CD14-positive monocyte (primary cell): ENCODE measurements at regions not wholly inside any gene's neighbourhood (a gene's known extent, or its start where the extent isn't known, plus 50 kb on each side); places are given as distances from the start of the nearest gene placed in this dataset.

Experiments used
- DNase-seq, 3 donors: peaks; one replicate each; pipeline ENCODE4 v3.0.0-alpha.2; 2011 to 2022
- H2AFZ ChIP-seq: 2 replicates; pipeline ENCODE4 v1.6.0; 2012; ENCODE audit warnings: mild to moderate bottlenecking, low read depth, low read length, inconsistent platforms; ENCODE audit not compliant: insufficient read depth, poor library complexity, severe bottlenecking
- H3K27ac ChIP-seq, 2 donors: 1 replicate in 1 of 2; 2 replicates in 1 of 2; pipeline ENCODE4 v1.5.1; 2012 to 2013; ENCODE audit warnings: low read length in 2 of 2, control low read depth in 1 of 2, inconsistent platforms in 1 of 2, low read depth in 1 of 2, mild to moderate bottlenecking in 1 of 2
- H3K27me3 ChIP-seq, 2 donors: one replicate each; pipeline versions ENCODE4 v1.6.0 to v1.6.1; 2011 to 2013; ENCODE audit warnings: low read length in 2 of 2; ENCODE audit not compliant: control insufficient read depth in 2 of 2, insufficient read depth in 2 of 2
- H3K36me3 ChIP-seq, 2 donors: replicated peaks in 1 of 2; 1 replicate in 1 of 2; 2 replicates in 1 of 2; pipeline versions ENCODE4 v1.5.1 to v1.6.1; 2012 to 2013; ENCODE audit warnings: low read length in 2 of 2, control low read depth in 1 of 2, inconsistent platforms in 1 of 2, mild to moderate bottlenecking in 1 of 2; ENCODE audit not compliant: insufficient read depth in 2 of 2, control insufficient read depth in 1 of 2
- H3K4me1 ChIP-seq, 2 donors: 1 replicate in 1 of 2; 2 replicates in 1 of 2; pipeline versions ENCODE4 v1.5.1 to v1.6.1; 2012 to 2013; ENCODE audit warnings: low read length in 2 of 2, control low read depth in 1 of 2, inconsistent platforms in 1 of 2, mild to moderate bottlenecking in 1 of 2, moderate library complexity in 1 of 2; ENCODE audit not compliant: insufficient read depth in 2 of 2, control insufficient read depth in 1 of 2
- H3K4me2 ChIP-seq: replicated peaks from 2 replicates; pipeline ENCODE3; 2012; ENCODE audit warnings: low read length, moderate library complexity, mild to moderate bottlenecking; ENCODE audit not compliant: poor library complexity, severe bottlenecking; ENCODE audit errors: extremely low read depth
- H3K4me3 ChIP-seq, 3 experiments: fragments of 200-600 bp in 1 of 3; sonication (generic) in 1 of 3; replicated peaks in 1 of 3; 1 replicate in 2 of 3; 2 replicates in 1 of 3; pipeline ENCODE4 v1.5.1; 2011 to 2013; ENCODE audit warnings: low read length in 3 of 3, mild to moderate bottlenecking in 3 of 3, control low read depth in 2 of 3, low read depth in 2 of 3, inconsistent platforms in 1 of 3, moderate library complexity in 1 of 3
- H3K79me2 ChIP-seq: 2 replicates; pipeline ENCODE4 v1.6.0; 2012; ENCODE audit warnings: mild to moderate bottlenecking, control low read depth, inconsistent platforms, low read length, moderate library complexity; ENCODE audit not compliant: insufficient read depth
- H3K9ac ChIP-seq: 2 replicates; pipeline ENCODE4 v1.6.0; 2017; ENCODE audit warnings: low read length, mild to moderate bottlenecking; ENCODE audit not compliant: insufficient read depth, poor library complexity, severe bottlenecking
- H3K9me3 ChIP-seq, 2 donors: replicated peaks in 1 of 2; 1 replicate in 1 of 2; 2 replicates in 1 of 2; pipeline versions ENCODE4 v1.5.1 to v1.6.1; 2012 to 2013; ENCODE audit warnings: low read length in 2 of 2, control low read depth in 1 of 2; ENCODE audit not compliant: control insufficient read depth in 1 of 2, insufficient read depth in 1 of 2
- H4K20me1 ChIP-seq: 2 replicates; pipeline ENCODE4 v1.6.0; 2012; ENCODE audit warnings: mild to moderate bottlenecking, low read length, control low read depth, moderate library complexity; ENCODE audit not compliant: insufficient read depth
- H3K27ac Mint-ChIP-seq, 7 donors: one replicate each; pipeline ENCODE4 v1.8.0; 2020; ENCODE audit warnings: mild to moderate bottlenecking in 7 of 7, mixed read lengths in 7 of 7, moderate library complexity in 6 of 7, inconsistent platforms in 2 of 7
- H3K27me3 Mint-ChIP-seq, 3 donors: one replicate each; pipeline ENCODE4 v1.8.0; 2021 to 2022; ENCODE audit warnings: low read depth in 3 of 3, mild to moderate bottlenecking in 3 of 3, mixed read lengths in 3 of 3, moderate library complexity in 3 of 3, inconsistent platforms in 1 of 3
- H3K36me3 Mint-ChIP-seq, 2 donors: one replicate each; pipeline ENCODE4 v1.8.0; 2020; ENCODE audit warnings: mixed read lengths in 2 of 2, inconsistent platforms in 1 of 2, mild to moderate bottlenecking in 1 of 2
- H3K4me1 Mint-ChIP-seq: one replicate; pipeline ENCODE4 v1.8.0; 2020; ENCODE audit warnings: mild to moderate bottlenecking, mixed read lengths
- H3K4me3 Mint-ChIP-seq, 2 donors: one replicate each; pipeline ENCODE4 v1.8.0; 2020; ENCODE audit warnings: mild to moderate bottlenecking in 2 of 2, mixed read lengths in 2 of 2, moderate library complexity in 1 of 2
- H3K9me3 Mint-ChIP-seq, 7 donors: one replicate each; pipeline ENCODE4 v1.8.0; 2020 to 2022; ENCODE audit warnings: mixed read lengths in 7 of 7, mild to moderate bottlenecking in 6 of 7, moderate library complexity in 6 of 7, inconsistent platforms in 2 of 7
- CTCF ChIP-seq: fragments of 200-600 bp; IDR thresholded peaks from one replicate; pipeline ENCODE4 v1.8.0; 2022; ENCODE audit warnings: antibody characterized with exemption, mild to moderate bottlenecking
- WGBS: methylation state at CpG from one replicate; pipeline ENCODE4 v1.1.5; 2013; ENCODE audit warnings: missing lambda C conversion rate; ENCODE audit not compliant: insufficient coverage; 5-methylcytosine and 5-hydroxymethylcytosine counted together
- intact Hi-C, 2 donors: fragments of 100-400 bp; cut with micrococcal nuclease; formaldehyde crosslinking; loops; one replicate each; pipeline versions ENCODE4 v1.15.0 to v1.15.1; 2023

DNA sequence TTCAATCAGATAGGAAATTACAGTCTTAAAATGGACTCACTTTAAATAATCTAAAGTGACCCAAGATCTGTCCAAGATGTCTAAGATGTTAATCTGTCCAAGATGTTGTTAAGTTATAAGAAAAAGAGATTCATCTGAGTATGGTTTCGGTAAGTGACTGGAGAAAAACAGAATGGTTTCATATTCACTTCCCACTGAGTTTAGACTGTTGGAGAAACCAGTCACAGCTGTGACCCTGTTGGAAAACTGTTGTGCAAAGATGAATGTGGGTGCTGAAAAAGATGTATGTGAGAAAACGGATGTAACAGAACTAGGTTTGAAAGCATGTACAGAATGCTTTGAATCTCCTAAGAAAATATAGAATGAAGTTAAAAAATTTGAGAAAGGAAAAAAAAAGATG, 325.9 kb downstream of the COL12A1 start:
- Histone ChIP-seq H3K9me3 (no peaks in the 10 kb centered on the region), H3K36me3 (no peaks in the 10 kb centered on the region), H3K4me1 (no peaks in the 10 kb centered on the region), H4K20me1 (no peaks in the 10 kb centered on the region), H3K4me3 (no peak overlapping the region), H3K79me2 (no peaks in the 10 kb centered on the region), H3K27ac (no peak overlapping the region), H3K4me2 (no peak overlapping the region), H2AFZ (no peak overlapping the region), H3K27me3 (no peaks in the 10 kb centered on the region), H3K9ac (no peak overlapping the region)
- Mint-ChIP-seq H3K27me3 (no peaks in the 10 kb centered on the region), H3K36me3 (no peaks in the 10 kb centered on the region), H3K4me1 (no peaks in the 10 kb centered on the region), H3K4me3 (no peak overlapping the region), H3K9me3 (peaks cover 0 to 3% (median 2%) of the 10 kb centered on the region in 7 donors), H3K27ac (peak overlapping the region in 1 of 7 donors; percentile 43)
- no peak for DNase-seq
- 71% methylated on average over 1 of the region's 2 CpGs for WGBS
- intact Hi-C loops = no loop called here
- TF ChIP-seq CTCF = no peak

- no CpG with 5 or more reads among the region's 4 CpGs for WGBS
- intact Hi-C loops = no loop called here
- H3K9me3 Mint-ChIP-seq = peaks cover 0 to 3% (median 1%) of the 10 kb centered on the region in 7 donors
- H3K27ac Mint-ChIP-seq = no peak overlapping the region
- H3K4me1 Mint-ChIP-seq = no peaks in the 10 kb centered on the region
- TF ChIP-seq CTCF = no peak
- Histone ChIP-seq H3K79me2 (no peaks in the 10 kb centered on the region), H4K20me1 (no peaks in the 10 kb centered on the region), H3K9me3 (no peaks in the 10 kb centered on the region), H3K27ac (no peak overlapping the region), H3K4me3 (no peak overlapping the region), H3K27me3 (no peaks in the 10 kb centered on the region), H3K4me1 (no peaks in the 10 kb centered on the region), H3K9ac (no peak overlapping the region), H2AFZ (no peak overlapping the region), H3K4me2 (no peak overlapping the region), H3K36me3 (no peaks in the 10 kb centered on the region)
- H3K27me3 Mint-ChIP-seq = no peaks in the 10 kb centered on the region
- H3K36me3 Mint-ChIP-seq = no peaks in the 10 kb centered on the region
- no peak for DNase-seq
- no peak overlapping the region for H3K4me3 Mint-ChIP-seq
These were observed 326.6 kb downstream of the COL12A1 start for GRCh38 chr6:74879234-74879633.
